ENCODE measurements at regions not wholly inside any gene's neighbourhood (a gene's known extent, or its start where the extent isn't known, plus 50 kb on each side); places are given as distances from the start of the nearest gene placed in this dataset.

GRCh38 chr2:8593243-8593642 lies 88.6 kb upstream of the ID2 start:
- Histone ChIP-seq H3K27ac (ENCODE audit: low read depth in 2 of 2, low read length in 2 of 2) (no peak overlapping the region), H3K27me3 (ENCODE audit: control insufficient read depth in 2 of 2, insufficient read depth in 2 of 2, low read length in 2 of 2) (no peaks in the 10 kb centered on the region), H3K36me3 (ENCODE audit: control insufficient read depth in 2 of 2, insufficient read depth in 2 of 2, low read length in 2 of 2) (no peaks in the 10 kb centered on the region), H3K9ac (ENCODE audit: low read depth in 1 of 2, low read length in 2 of 2) (no peak overlapping the region), H3K4me3 (ENCODE audit: low read length in 2 of 2) (no peak overlapping the region), H3K4me1 (ENCODE audit: control insufficient read depth in 2 of 2, insufficient read depth in 2 of 2, low read length in 2 of 2) (no peaks in the 10 kb centered on the region), H3K9me3 (ENCODE audit: control insufficient read depth in 2 of 2, low read length in 2 of 2) (no peaks in the 10 kb centered on the region)

DNA sequence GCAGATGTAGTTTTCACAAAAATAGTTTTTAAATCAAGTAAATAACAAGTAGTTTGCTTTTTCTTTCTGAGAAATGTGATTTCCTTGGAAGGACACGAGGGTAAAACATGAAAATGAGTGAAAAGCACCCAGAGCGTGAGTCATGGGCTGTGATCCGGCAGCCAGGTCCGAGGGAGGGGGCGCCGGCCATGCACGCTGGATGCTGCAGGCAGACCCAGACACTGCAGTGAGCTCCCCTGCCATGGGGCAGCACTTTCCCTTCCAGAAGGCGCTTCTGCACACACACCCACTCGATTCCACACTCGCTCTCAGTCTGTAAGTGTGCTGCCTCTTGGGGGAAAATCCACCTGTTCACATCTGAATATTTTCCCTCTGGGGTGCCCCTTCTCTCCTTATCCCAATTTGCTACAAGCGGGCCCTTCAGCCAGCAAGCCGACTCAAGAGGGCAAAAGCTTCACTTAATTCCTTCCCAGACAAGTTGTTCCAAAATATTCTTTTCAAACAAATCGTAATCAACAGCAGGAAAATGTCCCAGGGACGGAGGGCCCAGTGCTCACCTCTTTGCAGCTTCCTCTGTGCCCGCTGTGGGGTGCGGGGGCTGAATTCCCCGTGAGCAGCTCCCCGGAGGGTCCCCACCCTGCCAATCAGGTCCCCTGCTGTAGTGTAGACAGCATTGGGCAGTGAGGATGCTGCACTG lies 87.0 kb upstream of the ID2 start:
- Histone ChIP-seq H3K4me3 (ENCODE audit: low read length in 2 of 2) (no peak overlapping the region), H3K27ac (ENCODE audit: low read depth in 2 of 2, low read length in 2 of 2) (no peak overlapping the region), H3K9ac (ENCODE audit: low read depth in 1 of 2, low read length in 2 of 2) (no peak overlapping the region), H3K4me1 (ENCODE audit: control insufficient read depth in 2 of 2, insufficient read depth in 2 of 2, low read length in 2 of 2) (no peaks in the 10 kb centered on the region), H3K36me3 (ENCODE audit: control insufficient read depth in 2 of 2, insufficient read depth in 2 of 2, low read length in 2 of 2) (no peaks in the 10 kb centered on the region), H3K9me3 (ENCODE audit: control insufficient read depth in 2 of 2, low read length in 2 of 2) (no peaks in the 10 kb centered on the region), H3K27me3 (ENCODE audit: control insufficient read depth in 2 of 2, insufficient read depth in 2 of 2, low read length in 2 of 2) (no peaks in the 10 kb centered on the region)

DNA sequence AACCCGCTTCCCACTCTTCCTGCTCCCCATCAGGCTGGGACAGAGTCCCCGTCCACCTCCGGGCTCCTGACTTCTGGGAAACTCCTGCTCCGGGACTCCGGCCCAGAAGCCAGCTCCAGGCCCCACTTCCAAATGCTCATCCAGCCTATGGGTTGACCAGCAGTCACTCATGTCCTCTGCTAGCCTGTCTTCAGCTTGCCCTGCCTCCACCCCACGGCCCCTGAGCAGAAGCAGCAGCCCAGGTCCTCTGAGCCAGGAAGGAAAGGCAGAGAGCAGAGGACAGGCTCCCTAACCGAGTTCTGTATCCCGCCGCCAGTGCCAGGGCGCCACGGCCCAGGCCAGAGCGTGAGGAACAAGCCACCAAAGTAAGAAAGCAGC lies 86.4 kb upstream of the ID2 start:
- Histone ChIP-seq H3K27ac (ENCODE audit: low read depth in 2 of 2, low read length in 2 of 2) (no peak overlapping the region), H3K4me3 (ENCODE audit: low read length in 2 of 2) (no peak overlapping the region), H3K36me3 (ENCODE audit: control insufficient read depth in 2 of 2, insufficient read depth in 2 of 2, low read length in 2 of 2) (no peaks in the 10 kb centered on the region), H3K27me3 (ENCODE audit: control insufficient read depth in 2 of 2, insufficient read depth in 2 of 2, low read length in 2 of 2) (no peaks in the 10 kb centered on the region), H3K9ac (ENCODE audit: low read depth in 1 of 2, low read length in 2 of 2) (no peak overlapping the region), H3K9me3 (ENCODE audit: control insufficient read depth in 2 of 2, low read length in 2 of 2) (no peaks in the 10 kb centered on the region), H3K4me1 (ENCODE audit: control insufficient read depth in 2 of 2, insufficient read depth in 2 of 2, low read length in 2 of 2) (no peaks in the 10 kb centered on the region)

DNA sequence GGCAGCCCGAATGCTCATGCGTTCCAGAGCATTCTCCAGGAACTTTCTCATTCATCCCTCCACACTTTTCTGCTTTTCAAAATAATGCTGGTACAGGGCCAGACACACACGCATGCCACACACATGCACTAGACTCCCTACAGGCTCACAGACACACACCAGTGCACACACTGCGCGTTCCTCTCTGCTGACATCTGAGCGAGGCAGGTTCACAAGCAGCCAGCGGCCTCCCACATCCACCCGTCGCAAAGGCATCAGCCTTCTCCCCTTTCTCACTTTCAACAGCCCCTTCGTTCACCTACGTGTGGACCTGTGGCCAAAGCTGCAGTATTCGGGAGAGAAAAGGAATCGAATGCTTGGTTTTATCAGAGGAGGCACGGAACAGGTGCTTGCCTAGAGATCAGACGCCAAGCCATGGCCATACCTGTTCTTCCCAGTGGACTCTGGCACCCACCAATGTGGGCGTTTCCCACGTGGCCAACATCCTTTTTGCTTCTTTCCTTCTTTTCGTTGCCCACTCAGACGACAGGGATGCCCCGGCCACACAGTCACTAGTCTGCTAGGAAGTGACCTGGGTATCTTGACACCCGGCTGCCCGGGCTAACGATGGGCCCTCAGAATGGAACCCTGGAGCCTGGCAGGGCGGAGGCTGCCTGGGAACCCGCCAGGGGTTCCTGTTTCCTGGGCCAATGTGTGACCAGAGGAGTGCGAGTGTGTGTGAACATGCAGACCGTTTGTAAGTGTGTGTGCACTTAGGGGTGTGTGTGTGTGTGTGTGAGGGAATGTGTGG lies 85.8 kb upstream of the ID2 start:
- Histone ChIP-seq H3K9ac (ENCODE audit: low read depth in 1 of 2, low read length in 2 of 2) (no peak overlapping the region), H3K4me3 (ENCODE audit: low read length in 2 of 2) (no peak overlapping the region), H3K9me3 (ENCODE audit: control insufficient read depth in 2 of 2, low read length in 2 of 2) (no peaks in the 10 kb centered on the region), H3K27ac (ENCODE audit: low read depth in 2 of 2, low read length in 2 of 2) (no peak overlapping the region), H3K36me3 (ENCODE audit: control insufficient read depth in 2 of 2, insufficient read depth in 2 of 2, low read length in 2 of 2) (no peaks in the 10 kb centered on the region), H3K27me3 (ENCODE audit: control insufficient read depth in 2 of 2, insufficient read depth in 2 of 2, low read length in 2 of 2) (no peaks in the 10 kb centered on the region), H3K4me1 (ENCODE audit: control insufficient read depth in 2 of 2, insufficient read depth in 2 of 2, low read length in 2 of 2) (no peaks in the 10 kb centered on the region)

DNA sequence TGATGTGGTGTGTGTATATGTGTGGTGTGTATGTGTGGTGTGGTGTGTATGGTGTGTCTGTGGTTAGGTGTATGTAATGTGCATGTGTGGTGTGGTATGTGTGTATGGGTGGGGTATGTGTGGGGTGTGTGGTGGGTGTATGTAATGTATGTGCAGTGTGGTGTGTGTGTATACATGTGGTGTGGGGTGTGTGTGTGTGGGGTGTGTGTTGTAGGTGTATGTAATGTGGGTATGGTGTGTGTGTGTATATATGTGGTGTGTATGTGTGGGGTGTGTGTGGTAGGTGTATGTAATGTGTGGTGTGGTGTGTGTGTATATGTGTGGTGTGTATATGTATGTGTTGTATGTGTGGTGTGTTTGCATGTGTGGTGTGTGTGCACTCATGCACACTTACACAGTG lies 84.8 kb upstream of the ID2 start:
- no peaks in the 10 kb centered on the region for H3K36me3 ChIP-seq (ENCODE audit: control insufficient read depth in 2 of 2, insufficient read depth in 2 of 2, low read length in 2 of 2)
- no peak overlapping the region for H3K9ac ChIP-seq (ENCODE audit: low read depth in 1 of 2, low read length in 2 of 2)
- no peak overlapping the region for H3K4me3 ChIP-seq (ENCODE audit: low read length in 2 of 2)

DNA sequence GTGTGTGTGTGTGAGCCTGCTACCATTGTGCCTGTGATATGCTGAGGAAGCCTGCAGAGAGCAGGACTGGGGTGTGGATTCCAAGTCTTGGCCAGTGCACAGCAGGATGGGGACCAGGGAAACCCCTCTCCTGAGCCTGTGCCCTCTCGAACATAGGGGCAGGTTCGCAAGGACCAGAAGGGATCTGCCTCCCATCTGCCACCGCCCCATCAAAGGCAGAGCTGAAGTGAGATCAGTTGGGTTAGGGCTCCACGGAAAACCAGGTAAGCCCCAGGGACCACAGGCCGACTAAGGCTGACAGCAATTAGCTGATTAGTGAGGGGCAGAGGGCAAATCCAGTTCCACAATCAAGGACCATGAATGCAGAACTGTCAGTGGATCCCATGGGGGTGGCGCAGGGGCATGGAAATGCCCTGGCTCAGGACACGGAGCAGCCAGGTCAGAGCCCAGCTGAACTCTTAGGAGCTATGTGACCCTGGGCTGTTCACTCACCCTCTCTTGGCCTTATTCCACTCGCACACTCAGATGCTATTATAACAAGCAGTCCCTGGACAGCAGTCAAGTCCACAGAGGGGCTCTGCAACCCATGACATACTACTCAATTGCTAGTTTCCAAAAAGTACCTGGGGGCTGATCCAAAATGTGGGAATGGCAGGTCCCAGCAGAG lies 84.2 kb upstream of the ID2 start:
- no peak overlapping the region for H3K27ac ChIP-seq (ENCODE audit: low read depth in 2 of 2, low read length in 2 of 2)
- H3K9me3 ChIP-seq (ENCODE audit: control insufficient read depth in 2 of 2, low read length in 2 of 2) = no peaks in the 10 kb centered on the region
- H3K36me3 ChIP-seq (ENCODE audit: control insufficient read depth in 2 of 2, insufficient read depth in 2 of 2, low read length in 2 of 2) = no peaks in the 10 kb centered on the region
- H3K27me3 ChIP-seq (ENCODE audit: control insufficient read depth in 2 of 2, insufficient read depth in 2 of 2, low read length in 2 of 2) = no peaks in the 10 kb centered on the region
- no peak overlapping the region for H3K4me3 ChIP-seq (ENCODE audit: low read length in 2 of 2)
- H3K4me1 ChIP-seq (ENCODE audit: control insufficient read depth in 2 of 2, insufficient read depth in 2 of 2, low read length in 2 of 2) = no peaks in the 10 kb centered on the region
- no peak overlapping the region for H3K9ac ChIP-seq (ENCODE audit: low read depth in 1 of 2, low read length in 2 of 2)

More for the DNA sequence above, 84.8 kb upstream of the ID2 start:
- H3K9me3 ChIP-seq (ENCODE audit: control insufficient read depth in 2 of 2, low read length in 2 of 2) = no peaks in the 10 kb centered on the region
- H3K27ac ChIP-seq (ENCODE audit: low read depth in 2 of 2, low read length in 2 of 2) = no peak overlapping the region
- H3K4me1 ChIP-seq (ENCODE audit: control insufficient read depth in 2 of 2, insufficient read depth in 2 of 2, low read length in 2 of 2) = no peaks in the 10 kb centered on the region
- no peaks in the 10 kb centered on the region for H3K27me3 ChIP-seq (ENCODE audit: control insufficient read depth in 2 of 2, insufficient read depth in 2 of 2, low read length in 2 of 2)

DNA sequence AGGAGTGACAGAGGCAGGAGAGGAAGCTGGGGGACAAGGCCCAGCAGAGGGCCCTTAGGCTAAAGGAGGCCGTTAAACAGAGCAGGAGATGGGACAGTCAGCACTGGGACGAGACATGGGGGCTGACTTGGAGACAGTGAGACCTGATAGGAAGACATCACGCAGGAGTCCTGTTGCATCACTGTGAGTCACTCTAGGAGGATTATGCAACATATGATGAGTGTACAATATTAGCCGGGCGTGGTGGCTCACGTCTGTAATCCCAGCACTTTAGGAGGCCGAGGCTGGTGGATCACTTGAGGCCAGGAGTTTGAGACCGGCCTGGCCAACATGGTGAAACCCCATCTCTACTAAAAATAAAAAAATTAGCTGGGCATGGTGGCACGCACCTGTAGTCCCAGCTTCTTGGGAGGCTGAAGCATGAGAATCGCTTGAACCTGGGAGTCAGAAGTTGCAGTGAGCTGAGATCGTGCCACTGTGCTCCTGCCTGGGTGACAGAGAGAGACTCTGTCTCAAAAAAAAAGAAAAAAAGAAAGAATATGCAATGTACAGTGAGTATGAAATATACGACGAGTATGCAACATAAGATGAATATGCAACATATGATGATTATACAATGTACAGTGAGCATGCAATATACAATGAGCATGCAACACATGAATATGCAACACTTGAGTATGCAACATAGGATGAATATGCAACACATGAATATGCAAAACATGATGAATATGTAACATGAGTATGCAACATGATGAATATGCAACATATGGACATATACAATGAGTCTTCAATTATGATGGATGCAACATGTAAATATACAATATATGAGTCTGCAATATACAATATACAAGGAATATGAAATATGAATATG lies 83.3 kb upstream of the ID2 start:
- H3K9me3 ChIP-seq (ENCODE audit: control insufficient read depth in 2 of 2, low read length in 2 of 2) = no peaks in the 10 kb centered on the region
- no peaks in the 10 kb centered on the region for H3K27me3 ChIP-seq (ENCODE audit: control insufficient read depth in 2 of 2, insufficient read depth in 2 of 2, low read length in 2 of 2)
- H3K4me3 ChIP-seq (ENCODE audit: low read length in 2 of 2) = no peak overlapping the region
- H3K4me1 ChIP-seq (ENCODE audit: control insufficient read depth in 2 of 2, insufficient read depth in 2 of 2, low read length in 2 of 2) = no peaks in the 10 kb centered on the region
- H3K36me3 ChIP-seq (ENCODE audit: control insufficient read depth in 2 of 2, insufficient read depth in 2 of 2, low read length in 2 of 2) = no peaks in the 10 kb centered on the region
- H3K9ac ChIP-seq (ENCODE audit: low read depth in 1 of 2, low read length in 2 of 2) = no peak overlapping the region
- H3K27ac ChIP-seq (ENCODE audit: low read depth in 2 of 2, low read length in 2 of 2) = no peak overlapping the region

DNA sequence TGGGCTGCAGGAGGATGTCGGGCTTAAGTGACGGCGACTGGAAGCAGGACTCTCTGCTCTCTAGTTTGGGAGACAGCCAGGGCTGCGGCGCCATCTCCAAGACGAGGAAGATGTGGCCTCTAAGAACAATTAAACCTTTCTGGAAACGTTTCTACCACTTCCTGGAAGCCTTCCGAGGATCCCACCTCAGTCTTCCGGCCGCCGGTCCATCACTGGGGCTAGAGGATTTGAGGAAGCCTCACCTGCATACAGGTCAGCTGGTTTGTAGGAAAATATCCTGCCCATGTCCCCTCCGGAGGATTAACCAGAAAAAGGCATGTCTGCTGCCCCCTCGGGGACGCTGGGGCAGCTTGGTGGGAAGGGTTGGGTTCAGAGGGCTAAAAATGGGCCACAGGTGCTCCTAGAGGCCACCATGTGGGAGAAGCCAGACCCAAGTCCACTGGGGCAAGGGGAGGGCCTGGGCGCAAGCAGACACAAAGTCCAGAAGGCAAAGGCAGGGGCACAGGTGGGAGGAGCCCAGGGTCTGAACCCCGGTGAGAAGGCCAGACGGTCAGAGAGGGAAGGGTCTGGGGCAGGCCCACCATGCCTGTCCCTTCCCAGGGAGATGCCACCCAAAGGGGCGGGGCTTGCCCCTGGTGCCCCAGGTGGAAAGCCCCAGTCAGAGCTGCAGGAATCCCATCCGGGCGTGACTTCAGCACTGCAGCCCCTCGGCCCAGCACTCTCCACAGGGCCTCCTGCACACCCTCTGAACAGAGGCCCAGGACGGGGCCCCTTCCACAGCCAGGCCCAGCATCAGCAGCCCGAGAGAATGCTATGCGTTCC lies 82.2 kb upstream of the ID2 start:
- Histone ChIP-seq H3K27me3 (ENCODE audit: control insufficient read depth in 2 of 2, insufficient read depth in 2 of 2, low read length in 2 of 2) (no peaks in the 10 kb centered on the region), H3K4me3 (ENCODE audit: low read length in 2 of 2) (no peak overlapping the region), H3K27ac (ENCODE audit: low read depth in 2 of 2, low read length in 2 of 2) (no peak overlapping the region), H3K36me3 (ENCODE audit: control insufficient read depth in 2 of 2, insufficient read depth in 2 of 2, low read length in 2 of 2) (no peaks in the 10 kb centered on the region), H3K4me1 (ENCODE audit: control insufficient read depth in 2 of 2, insufficient read depth in 2 of 2, low read length in 2 of 2) (no peaks in the 10 kb centered on the region), H3K9me3 (ENCODE audit: control insufficient read depth in 2 of 2, low read length in 2 of 2) (no peaks in the 10 kb centered on the region), H3K9ac (ENCODE audit: low read depth in 1 of 2, low read length in 2 of 2) (no peak overlapping the region)

- H3K27me3 ChIP-seq (ENCODE audit: control insufficient read depth in 2 of 2, insufficient read depth in 2 of 2, low read length in 2 of 2) = no peaks in the 10 kb centered on the region
- no peak overlapping the region for H3K27ac ChIP-seq (ENCODE audit: low read depth in 2 of 2, low read length in 2 of 2)
- no peaks in the 10 kb centered on the region for H3K36me3 ChIP-seq (ENCODE audit: control insufficient read depth in 2 of 2, insufficient read depth in 2 of 2, low read length in 2 of 2)
- H3K4me3 ChIP-seq (ENCODE audit: low read length in 2 of 2) = no peak overlapping the region
- H3K4me1 ChIP-seq (ENCODE audit: control insufficient read depth in 2 of 2, insufficient read depth in 2 of 2, low read length in 2 of 2) = no peaks in the 10 kb centered on the region
- H3K9ac ChIP-seq (ENCODE audit: low read depth in 1 of 2, low read length in 2 of 2) = no peak overlapping the region
- H3K9me3 ChIP-seq (ENCODE audit: control insufficient read depth in 2 of 2, low read length in 2 of 2) = no peaks in the 10 kb centered on the region
These were observed 81.4 kb upstream of the ID2 start for GRCh38 chr2:8600456-8600855.
